Trophoblast cell (in vitro differentiated cells and primary cell): ENCODE measurements at regions not wholly inside any gene's neighbourhood (a gene's known extent, or its start where the extent isn't known, plus 50 kb on each side); places are given as distances from the start of the nearest gene placed in this dataset.

Experiments used
- DNase-seq, 2 donors: peaks; one replicate each; pipeline ENCODE4 v3.0.0-alpha.2; 2016
- H2AFZ ChIP-seq: 2 replicates; pipeline ENCODE4 v1.6.1; 2013; ENCODE audit warnings: low read length, moderate library complexity, mild to moderate bottlenecking; ENCODE audit not compliant: insufficient read depth, poor library complexity
- H2AK5ac ChIP-seq: 2 replicates; pipeline ENCODE4 v1.6.1; 2013; ENCODE audit warnings: mild to moderate bottlenecking, low read length
- H2BK120ac ChIP-seq: 2 replicates; pipeline ENCODE4 v1.6.1; 2013; ENCODE audit warnings: low read length, mild to moderate bottlenecking, moderate library complexity; ENCODE audit not compliant: insufficient read depth, poor library complexity
- H2BK12ac ChIP-seq: 2 replicates; pipeline ENCODE4 v1.6.1; 2013; ENCODE audit warnings: mild to moderate bottlenecking, low read length, moderate library complexity
- H2BK5ac ChIP-seq: 2 replicates; pipeline ENCODE4 v1.6.1; 2013; ENCODE audit warnings: low read length, low read depth, moderate library complexity, mild to moderate bottlenecking; ENCODE audit not compliant: poor library complexity
- H3K14ac ChIP-seq: 2 replicates; pipeline ENCODE4 v1.6.1; 2013; ENCODE audit warnings: mild to moderate bottlenecking, low read length
- H3K18ac ChIP-seq: 2 replicates; pipeline ENCODE4 v1.6.1; 2013; ENCODE audit warnings: mild to moderate bottlenecking, low read length
- H3K23ac ChIP-seq: 2 replicates; pipeline ENCODE4 v1.6.1; 2013; ENCODE audit warnings: low read length
- H3K27ac ChIP-seq: 2 replicates; pipeline ENCODE4 v1.5.1; 2013; ENCODE audit warnings: low read depth, mild to moderate bottlenecking, inconsistent platforms, low read length, moderate library complexity
- H3K27me3 ChIP-seq: 2 replicates; pipeline ENCODE4 v1.6.1; 2013; ENCODE audit warnings: inconsistent platforms, mild to moderate bottlenecking, low read length, moderate library complexity; ENCODE audit not compliant: insufficient read depth
- H3K36me3 ChIP-seq, 2 experiments: 1 replicate in 1 of 2; 2 replicates in 1 of 2; pipeline ENCODE4 v1.6.1; 2013; ENCODE audit warnings: low read length in 2 of 2, mild to moderate bottlenecking in 2 of 2, moderate library complexity in 1 of 2; ENCODE audit not compliant: insufficient read depth in 2 of 2, control insufficient read depth in 1 of 2
- H3K4ac ChIP-seq: 2 replicates; pipeline ENCODE4 v1.6.1; 2013; ENCODE audit warnings: low read depth, mild to moderate bottlenecking, low read length, moderate library complexity
- H3K4me1 ChIP-seq, 2 experiments: 1 replicate in 1 of 2; 2 replicates in 1 of 2; pipeline ENCODE4 v1.6.1; 2013; ENCODE audit warnings: low read length in 2 of 2, mild to moderate bottlenecking in 2 of 2, moderate library complexity in 1 of 2; ENCODE audit not compliant: insufficient read depth in 2 of 2, control insufficient read depth in 1 of 2
- H3K4me2 ChIP-seq: 2 replicates; pipeline ENCODE4 v1.6.1; 2013; ENCODE audit warnings: inconsistent platforms, mild to moderate bottlenecking, low read length, moderate library complexity
- H3K4me3 ChIP-seq: 2 replicates; pipeline ENCODE4 v1.5.1; 2013; ENCODE audit warnings: mild to moderate bottlenecking, low read depth, low read length, inconsistent platforms
- H3K79me1 ChIP-seq: one replicate; pipeline ENCODE4 v1.6.1; 2013; ENCODE audit warnings: low read length
- H3K79me2 ChIP-seq: 2 replicates; pipeline ENCODE4 v1.6.1; 2013; ENCODE audit warnings: low read length, mild to moderate bottlenecking; ENCODE audit not compliant: control insufficient read depth, insufficient read depth, poor library complexity
- H3K9ac ChIP-seq: 2 replicates; pipeline ENCODE4 v1.6.1; 2013; ENCODE audit warnings: mild to moderate bottlenecking, low read length
- H3K9me3 ChIP-seq: 2 replicates; pipeline ENCODE4 v1.6.1; 2013; ENCODE audit warnings: low read depth, mild to moderate bottlenecking, control low read depth, inconsistent platforms, low read length; ENCODE audit not compliant: insufficient read depth
- H4K12ac ChIP-seq: 2 replicates; pipeline ENCODE4 v1.6.1; 2013; ENCODE audit warnings: low read depth, mild to moderate bottlenecking, low read length, moderate library complexity
- H4K8ac ChIP-seq: 2 replicates; pipeline ENCODE4 v1.6.1; 2013; ENCODE audit warnings: low read depth, mild to moderate bottlenecking, low read length, moderate library complexity
- H4K91ac ChIP-seq: one replicate; pipeline ENCODE4 v1.6.1; 2013; ENCODE audit warnings: low read depth, mild to moderate bottlenecking, low read length, moderate library complexity
- WGBS: extraction: QIAGEN DNeasy Blood & Tissue Kit; methylation state at CpG from one replicate; pipeline ENCODE4 v1.1.7; 2013; ENCODE audit warnings: missing lambda C conversion rate; ENCODE audit not compliant: insufficient read length, insufficient coverage; ENCODE audit errors: extremely low coverage; 5-methylcytosine and 5-hydroxymethylcytosine counted together

GRCh38 chr9:73575101-73576060 lies 423.7 kb downstream of the ANXA1 start:
- Histone ChIP-seq H3K36me3 (no peaks in the 10 kb centered on the region), H3K4me2 (no peak overlapping the region), H3K4me3 (no peak overlapping the region), H4K12ac (no peak overlapping the region), H3K4ac (no peak overlapping the region), H3K9me3 (no peaks in the 10 kb centered on the region), H3K14ac (no peak overlapping the region), H3K79me2 (no peaks in the 10 kb centered on the region), H3K18ac (no peak overlapping the region), H2AK5ac (no peak overlapping the region), H2BK120ac (no peak overlapping the region), H2BK12ac (no peak overlapping the region), H3K27me3 (no peaks in the 10 kb centered on the region), H4K91ac (no peak overlapping the region), H2AFZ (no peak overlapping the region), H2BK5ac (no peak overlapping the region), H3K23ac (no peak overlapping the region), H3K79me1 (no peaks in the 10 kb centered on the region), H3K27ac (no peak overlapping the region), H4K8ac (no peak overlapping the region), H3K4me1 (no peaks in the 10 kb centered on the region), H3K9ac (no peak overlapping the region)
- no peak for DNase-seq
- no CpG with 5 or more reads among the region's 4 CpGs for WGBS

GRCh38 chr9:73577848-73578247 lies 426.2 kb downstream of the ANXA1 start:
- no peaks in the 10 kb centered on the region for H3K4me1 ChIP-seq
- WGBS: no CpG with 5 or more reads among the region's 3 CpGs
- H3K27ac ChIP-seq: no peak overlapping the region
- H4K8ac ChIP-seq: no peak overlapping the region
- no peak overlapping the region for H3K4ac ChIP-seq
- no peaks in the 10 kb centered on the region for H3K36me3 ChIP-seq
- no peak overlapping the region for H3K9ac ChIP-seq
- H4K12ac ChIP-seq: no peak overlapping the region
- H3K79me1 ChIP-seq: no peaks in the 10 kb centered on the region
- no peak overlapping the region for H3K18ac ChIP-seq
- no peaks in the 10 kb centered on the region for H3K27me3 ChIP-seq
- H3K4me3 ChIP-seq: no peak overlapping the region
- H3K79me2 ChIP-seq: no peaks in the 10 kb centered on the region
- H2AK5ac ChIP-seq: no peak overlapping the region
- H2BK5ac ChIP-seq: no peak overlapping the region
- no peak overlapping the region for H3K14ac ChIP-seq
- no peak overlapping the region for H2BK12ac ChIP-seq
- DNase-seq: no peak
- no peak overlapping the region for H2AFZ ChIP-seq
- H3K9me3 ChIP-seq: no peaks in the 10 kb centered on the region
- no peak overlapping the region for H4K91ac ChIP-seq
- no peak overlapping the region for H3K4me2 ChIP-seq
- H3K23ac ChIP-seq: no peak overlapping the region
- no peak overlapping the region for H2BK120ac ChIP-seq

- no peaks in the 10 kb centered on the region for H3K9me3 ChIP-seq
- H3K4me1 ChIP-seq: no peaks in the 10 kb centered on the region
- H2AK5ac ChIP-seq: no peak overlapping the region
- H3K27ac ChIP-seq: no peak overlapping the region
- H3K27me3 ChIP-seq: no peaks in the 10 kb centered on the region
- no peak overlapping the region for H4K91ac ChIP-seq
- no peak overlapping the region for H3K18ac ChIP-seq
- no CpG with 5 or more reads among the region's 2 CpGs for WGBS
- no peak overlapping the region for H2BK12ac ChIP-seq
- no peak overlapping the region for H3K4me2 ChIP-seq
- H3K4me3 ChIP-seq: no peak overlapping the region
- no peak for DNase-seq
- no peaks in the 10 kb centered on the region for H3K36me3 ChIP-seq
- no peaks in the 10 kb centered on the region for H3K79me2 ChIP-seq
- H4K12ac ChIP-seq: no peak overlapping the region
- no peak overlapping the region for H3K14ac ChIP-seq
- H3K79me1 ChIP-seq: no peaks in the 10 kb centered on the region
- no peak overlapping the region for H4K8ac ChIP-seq
- no peak overlapping the region for H2BK120ac ChIP-seq
- no peak overlapping the region for H2BK5ac ChIP-seq
- H2AFZ ChIP-seq: no peak overlapping the region
- H3K9ac ChIP-seq: no peak overlapping the region
- no peak overlapping the region for H3K4ac ChIP-seq
- H3K23ac ChIP-seq: no peak overlapping the region
These were observed 428.2 kb downstream of the ANXA1 start for GRCh38 chr9:73579823-73580222.

- H3K23ac ChIP-seq: no peak overlapping the region
- no peaks in the 10 kb centered on the region for H3K9me3 ChIP-seq
- no peak overlapping the region for H3K9ac ChIP-seq
- no peak overlapping the region for H2BK5ac ChIP-seq
- no peak overlapping the region for H4K8ac ChIP-seq
- no peak overlapping the region for H3K4me2 ChIP-seq
- no peak overlapping the region for H3K18ac ChIP-seq
- no peaks in the 10 kb centered on the region for H3K36me3 ChIP-seq
- H3K4ac ChIP-seq: no peak overlapping the region
- no peak for DNase-seq
- no peak overlapping the region for H2BK120ac ChIP-seq
- H4K12ac ChIP-seq: no peak overlapping the region
- no peak overlapping the region for H3K14ac ChIP-seq
- no peak overlapping the region for H4K91ac ChIP-seq
- H3K27ac ChIP-seq: no peak overlapping the region
- H3K79me1 ChIP-seq: no peaks in the 10 kb centered on the region
- H2BK12ac ChIP-seq: no peak overlapping the region
- H3K79me2 ChIP-seq: no peaks in the 10 kb centered on the region
- no peak overlapping the region for H2AK5ac ChIP-seq
- H3K4me1 ChIP-seq: no peaks in the 10 kb centered on the region
- no peak overlapping the region for H2AFZ ChIP-seq
- H3K4me3 ChIP-seq: no peak overlapping the region
- no peaks in the 10 kb centered on the region for H3K27me3 ChIP-seq
These were observed 431.9 kb downstream of the ANXA1 start for GRCh38 chr9:73583576-73583975.
